Activated CD4-positive, alpha-beta T cell treated with anti-CD3 and anti-CD28 coated beads, Interleukin-2, amount 50 U/mL, for 48 hours (primary cell): ENCODE measurements at regions not wholly inside any gene's neighbourhood (a gene's known extent, or its start where the extent isn't known, plus 50 kb on each side); places are given as distances from the start of the nearest gene placed in this dataset.
"Not testable (repeated sequence)": the region's sequence is repeated elsewhere in the genome, so short reads cannot be mapped to it uniquely, and the experiment has no call there.

Source experiments
- DNase-seq, 2 experiments: peaks; one replicate each; pipeline ENCODE4 v3.0.0-alpha.2; 2020

DNA sequence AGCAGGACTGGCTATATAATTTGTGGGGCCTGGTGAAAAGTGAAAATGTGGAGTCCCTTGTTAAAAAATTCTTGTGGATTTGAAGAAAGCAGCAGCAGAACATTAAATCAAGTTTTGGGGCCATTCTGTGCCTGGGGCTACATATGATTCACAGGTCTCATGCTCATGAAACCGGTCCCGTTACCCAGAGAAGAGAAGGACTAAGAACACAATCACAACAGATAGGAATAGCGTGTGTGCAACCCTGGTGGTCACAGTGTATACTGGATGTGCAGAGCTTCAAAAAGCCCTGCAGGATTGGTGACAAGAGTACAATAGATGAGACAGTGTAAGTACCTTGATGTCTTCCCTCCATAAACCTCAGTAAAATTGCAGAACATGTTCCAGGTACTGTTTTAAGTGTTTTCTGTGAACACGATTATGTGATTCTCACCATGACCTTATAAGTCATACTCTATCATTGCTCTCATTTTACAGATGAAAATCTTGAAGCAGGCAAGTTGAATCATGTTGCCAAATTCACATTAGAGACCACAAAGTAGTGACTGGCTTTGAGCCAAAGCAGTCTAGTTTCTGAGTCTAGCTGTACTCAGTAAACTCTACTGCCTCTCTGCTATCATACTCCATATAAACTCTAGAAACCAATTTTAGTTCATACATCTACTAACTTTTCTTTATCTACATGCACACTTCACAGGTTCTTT, 636.5 kb downstream of the TAF11L14 start:
- DNase-seq, result no peak

DNA sequence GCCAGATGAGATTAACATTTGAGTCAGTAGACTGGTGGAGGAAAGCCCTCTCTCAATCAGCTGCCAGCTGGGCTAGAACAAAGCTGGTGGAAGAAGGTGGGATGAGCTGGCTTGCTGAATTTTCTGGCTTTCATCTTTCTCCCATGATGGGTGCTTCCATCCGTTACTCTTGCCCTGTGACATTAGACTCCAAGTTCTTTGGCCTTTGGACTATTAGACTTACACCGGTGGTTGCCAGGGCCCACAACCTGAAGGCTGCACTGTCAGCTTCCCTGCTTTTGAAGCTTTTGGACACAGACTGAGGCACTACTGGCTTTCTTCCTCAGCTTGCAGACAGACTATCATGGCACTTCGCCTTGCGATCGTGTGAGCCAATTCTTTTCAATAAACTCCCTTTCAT, 642.7 kb downstream of the TAF11L14 start:
- DNase-seq, result no peak

DNA sequence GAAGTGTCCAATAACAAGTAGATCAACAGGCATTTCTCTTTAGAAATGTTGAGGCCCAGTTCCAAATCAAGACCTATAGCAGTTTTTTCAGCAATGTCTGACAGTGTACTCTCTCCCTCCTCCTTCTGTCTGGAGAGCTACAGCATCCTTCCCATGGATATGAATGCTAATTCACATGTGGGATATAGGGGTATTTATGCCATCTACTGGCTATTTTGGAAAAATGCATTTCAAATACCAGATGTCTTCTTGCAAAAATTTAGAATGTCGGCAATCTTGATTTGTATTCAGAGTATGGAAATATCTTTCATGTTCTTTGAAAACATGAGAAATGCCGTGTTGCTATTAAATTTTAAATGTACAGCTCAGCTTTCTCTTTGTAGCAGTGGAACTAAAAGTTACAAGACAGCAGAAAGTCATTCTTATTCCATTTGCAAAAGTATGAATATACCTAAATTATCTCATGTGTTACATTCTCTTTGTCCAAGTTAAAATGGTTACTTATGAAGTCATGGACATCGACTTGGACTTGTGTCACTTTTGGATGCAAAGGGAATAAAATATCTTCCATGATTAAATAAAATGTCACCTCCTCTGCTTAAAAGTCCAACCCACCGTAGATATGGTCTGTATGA, 647.8 kb downstream of the TAF11L14 start:
- no peak for DNase-seq

DNA sequence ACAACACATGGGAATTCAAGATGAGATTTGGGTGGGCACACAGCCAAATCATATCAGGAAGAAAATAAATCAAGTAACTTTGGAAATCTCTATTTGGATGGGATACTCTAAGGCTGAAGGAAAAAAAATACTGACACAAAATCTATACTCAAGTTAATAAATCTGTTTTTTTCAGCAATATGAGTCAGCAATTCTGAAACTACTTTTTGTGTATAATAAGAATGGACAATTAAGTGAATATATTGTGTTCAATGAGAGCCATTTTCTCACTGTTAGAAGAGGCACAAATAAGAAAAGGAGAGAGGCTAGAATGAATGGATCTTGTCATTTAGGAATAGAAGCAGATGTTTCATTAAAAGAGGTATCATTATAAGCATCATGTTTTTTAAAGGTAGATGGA, 651.0 kb downstream of the TAF11L14 start:
- DNase-seq, result no peak

DNA sequence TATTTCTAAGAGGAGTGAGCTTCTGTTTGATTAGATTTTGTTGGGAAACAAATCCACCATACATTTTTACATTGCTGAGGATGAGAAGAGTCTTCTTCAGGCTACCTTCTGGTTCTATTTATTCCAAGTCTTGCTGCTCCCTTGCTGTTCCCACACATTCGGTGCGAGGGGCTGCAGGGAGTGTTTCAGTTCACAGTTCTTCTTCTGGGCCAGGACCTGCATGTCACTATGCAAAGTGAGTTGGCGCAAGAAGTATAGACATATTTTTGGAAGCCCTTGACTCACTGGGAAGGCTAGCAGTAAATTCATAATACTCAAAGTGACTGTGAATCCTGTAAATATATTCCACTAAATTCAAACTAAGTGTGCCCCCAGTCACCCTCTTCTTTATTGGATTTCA, 657.9 kb downstream of the TAF11L14 start:
- no peak for DNase-seq

DNA sequence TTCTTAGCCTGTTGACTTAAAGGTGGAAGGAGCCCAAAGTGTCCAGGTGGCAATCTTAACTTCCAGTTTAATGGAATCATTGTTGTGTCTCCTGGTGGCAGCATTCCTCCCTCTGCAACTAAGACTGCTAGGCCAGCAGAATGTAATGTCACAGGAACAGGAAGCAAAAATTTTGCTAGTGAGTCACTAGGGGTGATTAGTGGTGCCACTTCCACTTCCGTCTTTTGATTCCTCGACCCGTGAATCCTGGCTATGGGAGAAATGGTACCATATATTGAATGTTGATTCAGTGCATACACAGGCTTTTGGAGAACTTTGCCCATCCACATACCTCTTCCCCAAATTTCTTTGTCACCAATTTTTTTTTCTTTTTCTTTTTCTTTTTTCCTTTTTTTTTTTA, 661.4 kb downstream of the TAF11L14 start:
- not testable (repeated sequence) for DNase-seq

DNA sequence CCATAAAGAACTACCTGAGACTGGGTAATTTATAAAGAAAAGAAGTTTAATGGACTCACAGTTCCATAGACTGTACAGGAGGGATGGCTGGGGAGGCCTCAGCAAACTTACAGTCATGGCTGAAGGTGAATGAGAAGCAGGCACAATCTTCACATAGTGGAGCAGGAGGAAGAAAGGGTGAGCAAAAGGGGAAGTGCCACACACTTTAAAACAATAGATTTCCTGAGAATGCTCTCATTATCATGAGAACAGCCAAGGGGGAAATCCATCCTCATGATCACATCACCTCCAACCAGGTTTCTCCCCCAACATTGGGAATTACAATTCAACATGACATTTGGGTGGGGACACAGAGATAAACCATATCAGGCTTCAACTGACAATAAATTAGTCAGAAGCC, 664.9 kb downstream of the TAF11L14 start:
- DNase-seq, result no peak

DNA sequence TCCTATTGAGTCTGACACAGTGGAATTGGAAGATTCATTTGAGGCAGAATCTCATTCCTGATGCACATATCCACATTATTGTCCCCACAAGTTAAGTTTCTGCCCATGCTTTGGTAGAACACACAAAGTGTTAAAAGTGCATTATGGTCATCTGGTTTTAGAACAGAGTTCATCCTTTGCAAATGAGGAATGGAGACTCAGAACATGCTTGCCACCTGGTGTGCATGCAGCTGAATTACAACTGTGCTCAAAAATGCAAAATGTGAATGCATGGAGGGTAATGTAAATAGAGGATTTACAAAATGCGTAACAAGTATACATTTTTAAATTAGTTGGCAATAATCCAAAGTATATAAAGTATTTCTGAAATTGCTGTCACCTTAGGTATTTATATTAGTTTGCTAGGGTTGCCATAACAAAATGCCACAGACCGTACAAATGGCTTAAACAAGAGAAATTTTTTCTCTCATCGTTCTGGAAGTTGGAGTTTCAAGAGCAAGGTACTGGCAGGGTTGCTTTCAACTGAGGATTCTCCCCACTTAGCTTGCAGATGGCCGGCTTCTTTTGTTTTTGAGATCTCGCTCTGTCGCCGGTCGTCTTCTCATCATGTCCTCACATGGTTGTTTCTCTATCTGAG, 671.1 kb downstream of the TAF11L14 start:
- no peak for DNase-seq

DNA sequence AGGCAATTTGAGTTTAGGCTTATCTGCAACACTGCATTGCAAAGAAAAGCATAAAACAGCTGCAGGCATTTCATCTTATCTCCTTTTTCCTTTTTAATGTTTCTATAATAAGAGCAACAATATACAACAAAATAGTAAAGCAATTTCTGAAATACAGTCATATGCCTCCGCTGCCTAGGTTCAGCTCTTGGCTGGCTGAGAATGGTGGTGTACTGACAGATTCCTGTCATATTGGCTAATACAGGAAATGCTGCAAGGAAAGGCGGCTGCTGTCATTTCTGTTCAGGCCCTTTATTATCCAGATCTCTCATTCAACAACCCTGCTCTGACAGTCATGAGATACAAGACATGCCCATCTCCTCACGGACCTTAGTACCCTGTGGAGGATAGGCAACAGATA, 677.0 kb downstream of the TAF11L14 start:
- DNase-seq, result no peak

DNA sequence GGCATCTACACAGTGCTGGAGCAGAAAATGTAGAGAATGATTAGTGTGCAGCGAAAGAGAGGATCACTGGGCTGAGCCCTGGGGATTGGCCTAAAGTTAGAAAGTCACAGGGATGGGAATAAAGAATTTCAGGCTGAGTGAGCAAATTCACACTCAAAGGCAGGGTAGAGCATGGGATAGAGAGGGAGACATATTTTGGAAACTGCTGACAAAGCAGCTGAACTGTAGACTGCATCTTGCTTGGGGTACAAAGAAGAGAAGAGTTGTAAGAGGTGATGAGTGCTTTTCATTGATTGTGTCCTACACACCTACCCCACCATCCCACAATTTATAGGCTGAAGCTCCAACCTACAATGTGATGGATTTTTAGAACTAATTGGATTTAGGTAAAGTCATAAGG, 677.8 kb downstream of the TAF11L14 start:
- DNase-seq, result no peak

DNA sequence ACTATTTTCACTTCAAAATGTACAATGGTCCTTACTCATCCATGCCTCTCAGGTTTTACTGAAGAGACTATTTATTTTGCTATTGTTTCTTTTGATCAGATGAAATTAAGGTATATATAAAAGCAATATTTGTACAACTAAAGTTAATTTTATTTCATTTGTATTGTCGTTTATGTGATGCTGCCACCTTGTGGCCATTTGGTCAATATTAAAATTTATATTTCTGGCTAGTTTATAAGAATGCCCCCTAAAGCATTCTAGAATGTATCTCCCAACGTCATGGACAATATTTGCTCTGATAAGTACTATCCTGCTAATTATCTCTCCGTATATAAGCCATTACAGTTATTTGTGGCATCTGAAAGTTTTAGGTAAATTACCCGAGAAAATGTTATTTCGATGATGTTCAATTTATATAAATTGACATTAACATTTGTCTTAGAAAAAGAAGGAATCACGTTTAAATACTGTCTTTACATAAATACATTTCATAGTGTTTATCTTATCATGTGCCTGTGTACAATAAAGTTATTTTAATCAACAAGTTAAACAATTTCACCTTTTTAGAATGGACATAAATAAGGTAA, 680.0 kb downstream of the TAF11L14 start:
- no peak for DNase-seq

DNA sequence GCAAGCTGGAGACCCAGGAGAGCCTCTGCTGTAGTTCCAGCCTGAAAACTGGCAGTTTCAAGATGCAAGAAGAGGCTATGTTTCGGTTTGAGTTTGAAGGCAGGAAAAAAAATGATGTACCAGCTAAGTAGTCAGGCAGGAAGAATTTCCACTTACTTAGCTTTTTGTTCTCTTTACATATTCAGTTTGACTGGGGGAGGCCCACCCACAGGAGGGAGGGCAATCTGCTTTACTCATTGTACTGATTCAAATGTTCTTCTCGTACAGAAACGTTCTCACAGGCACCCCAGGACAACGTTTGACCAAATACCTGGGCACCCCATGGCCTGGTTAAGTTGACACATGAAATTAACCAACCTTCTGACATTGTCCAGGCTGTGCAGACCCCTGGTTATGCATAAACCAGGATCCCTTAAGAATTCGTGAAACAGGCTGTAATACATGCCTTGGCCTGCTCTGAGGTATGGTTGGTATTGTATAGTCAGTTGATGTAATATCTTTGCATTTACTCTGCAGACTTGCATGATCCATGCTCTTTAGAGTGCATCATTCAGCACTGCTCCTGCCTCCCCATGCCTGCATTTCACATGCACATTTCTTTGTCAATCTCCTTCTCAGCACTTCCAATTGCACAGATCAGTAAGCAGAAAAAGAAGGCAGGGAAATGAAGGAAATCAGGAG, 687.1 kb downstream of the TAF11L14 start:
- DNase-seq, result no peak

DNA sequence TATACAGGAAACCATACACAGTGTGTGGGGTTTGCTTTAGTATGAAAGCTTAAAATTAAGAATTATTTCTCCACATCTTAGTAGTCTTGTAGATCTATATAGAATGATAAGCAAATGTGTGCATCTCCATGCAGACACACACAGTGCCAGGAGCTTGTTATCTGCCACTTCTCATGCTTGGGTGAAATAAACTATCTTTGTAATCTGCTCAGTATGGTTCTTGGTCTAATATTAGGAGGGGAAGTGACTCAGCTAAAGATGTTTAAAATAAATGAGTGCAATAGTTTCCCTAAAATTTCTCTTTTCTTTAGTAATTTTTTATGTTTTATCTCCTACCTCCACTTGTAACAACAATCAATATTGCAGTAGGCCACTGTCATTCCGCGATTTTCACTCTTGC, 689.6 kb downstream of the TAF11L14 start:
- no peak for DNase-seq

DNA sequence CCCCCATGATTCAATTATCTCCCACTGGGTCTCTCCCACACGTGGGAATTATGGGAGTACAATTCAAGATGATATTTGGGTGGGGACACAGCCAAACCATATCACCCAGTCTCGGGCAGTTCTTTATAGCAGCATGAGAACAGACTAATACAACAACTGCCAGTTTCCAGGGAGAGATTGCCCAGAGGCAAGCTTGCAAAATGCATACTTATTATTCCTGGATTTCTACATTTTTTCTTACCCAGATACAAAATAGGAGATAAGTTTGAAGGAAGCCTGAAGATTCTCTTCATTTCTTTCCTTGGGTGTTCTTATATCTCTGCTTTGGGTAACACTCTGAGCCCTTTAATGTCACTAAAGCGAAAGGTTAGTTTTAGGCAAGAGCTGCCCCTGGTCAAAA, 691.2 kb downstream of the TAF11L14 start:
- no peak for DNase-seq

DNA sequence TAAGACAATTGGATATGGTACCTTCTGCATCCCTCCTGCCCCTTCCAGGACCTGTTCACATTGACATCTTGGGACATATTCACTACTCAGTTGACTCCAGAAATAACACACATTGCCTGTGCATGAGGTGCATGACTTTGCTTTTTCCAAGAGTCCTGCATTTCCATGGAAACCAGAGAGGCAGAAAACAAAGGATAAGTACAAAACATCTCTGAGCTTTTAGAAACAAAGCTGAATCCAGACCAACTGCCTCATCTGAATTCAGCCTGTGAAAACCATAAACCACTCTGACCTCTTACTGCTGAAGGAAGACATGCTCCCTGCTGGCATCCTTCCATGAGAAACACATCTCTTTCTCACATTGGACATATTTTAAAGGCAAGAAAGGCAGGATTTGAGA, 695.1 kb downstream of the TAF11L14 start:
- no peak for DNase-seq

DNA sequence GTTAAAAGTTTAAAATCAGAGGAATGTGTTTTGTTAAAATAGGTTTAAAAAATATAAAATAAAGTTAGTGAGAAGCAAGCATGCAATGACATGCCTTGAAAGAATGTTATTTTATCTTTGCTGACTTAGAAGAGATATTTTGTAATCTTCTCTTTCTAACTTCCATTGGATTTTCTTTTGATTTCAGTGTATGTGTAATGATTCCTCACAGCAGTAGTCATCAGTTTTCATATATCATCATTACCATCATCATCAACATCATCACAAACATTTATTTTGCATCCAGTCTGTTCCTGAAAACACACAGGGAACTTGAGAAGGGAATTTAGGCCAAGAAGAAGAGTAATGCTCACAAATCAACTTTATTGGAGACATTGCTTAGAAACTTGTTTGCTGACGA, 699.6 kb downstream of the TAF11L14 start:
- DNase-seq, result no peak

DNA sequence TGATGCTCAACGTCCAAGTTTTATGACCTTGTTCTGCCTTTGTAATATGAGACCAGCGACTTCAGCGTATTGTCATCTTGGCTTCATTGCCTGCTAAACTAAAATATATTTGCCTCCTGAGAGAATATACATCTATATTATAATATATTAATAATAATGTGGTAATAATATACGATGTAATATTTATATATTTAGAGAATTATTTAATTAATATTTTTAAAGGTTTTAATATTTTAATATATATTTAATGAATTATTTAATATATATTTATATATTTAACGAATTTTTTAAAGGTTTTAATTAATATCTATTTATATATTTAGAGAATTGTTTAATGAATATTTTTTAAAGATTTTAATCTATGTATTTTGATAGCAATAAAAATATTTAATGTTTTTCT, 700.7 kb downstream of the TAF11L14 start:
- DNase-seq, result no peak

DNA sequence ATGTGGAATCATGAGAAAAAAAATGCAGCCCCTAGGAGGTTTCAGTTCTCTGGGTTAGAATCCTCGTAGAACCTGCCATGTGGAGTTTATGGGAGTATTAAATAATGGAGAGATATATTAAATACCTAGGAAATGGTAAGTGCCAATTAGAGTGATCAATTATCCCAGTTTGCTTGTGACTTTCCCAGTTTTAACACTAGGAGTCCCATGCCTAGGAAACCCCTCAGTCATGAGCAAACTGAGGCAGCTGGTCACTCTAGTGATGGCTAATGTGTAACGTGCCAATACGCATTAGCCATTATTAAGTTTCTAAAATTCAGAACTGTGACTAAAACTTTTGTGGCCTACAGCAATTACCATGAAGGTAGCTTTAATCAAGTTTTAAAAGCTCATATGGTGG, 720.6 kb downstream of the TAF11L14 start:
- no peak for DNase-seq

DNA sequence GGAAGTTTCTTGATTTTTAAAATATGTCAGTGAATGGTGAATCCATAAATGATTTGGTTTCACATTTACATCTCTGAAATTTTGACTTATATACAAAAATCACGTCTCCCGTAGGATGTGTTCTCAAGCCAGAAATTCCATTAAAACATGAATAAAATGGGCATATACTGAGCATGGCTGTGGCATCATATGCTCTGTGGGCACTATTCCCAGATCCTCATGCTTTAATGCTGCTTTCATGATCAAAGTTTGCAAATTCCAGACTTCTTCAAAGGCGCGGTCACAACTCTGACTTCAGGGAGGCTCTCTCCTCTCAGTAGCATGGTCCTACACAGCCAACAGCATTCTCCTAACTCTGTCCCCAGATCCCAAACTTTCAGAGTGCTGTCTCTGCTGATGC, 723.2 kb downstream of the TAF11L14 start:
- no peak for DNase-seq

DNA sequence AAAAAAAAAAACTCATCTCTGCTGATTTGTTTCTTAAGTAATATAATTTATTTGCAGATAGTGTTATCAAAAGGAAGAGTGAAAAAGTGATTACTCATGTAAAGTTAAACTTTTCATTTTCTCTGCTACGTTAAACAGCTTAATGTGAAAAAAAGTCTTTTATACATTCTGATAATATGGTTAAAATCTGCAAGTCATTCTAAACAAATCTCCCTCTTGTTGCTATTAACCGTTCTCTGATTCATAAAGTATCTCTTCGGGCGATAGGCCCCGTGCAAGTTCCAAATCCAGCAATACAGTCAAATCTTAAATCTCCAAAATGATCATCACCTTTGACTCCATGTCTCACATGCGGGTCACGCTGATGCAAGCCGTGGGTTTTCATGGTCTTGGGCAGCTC, 732.0 kb downstream of the TAF11L14 start:
- no peak for DNase-seq

DNA sequence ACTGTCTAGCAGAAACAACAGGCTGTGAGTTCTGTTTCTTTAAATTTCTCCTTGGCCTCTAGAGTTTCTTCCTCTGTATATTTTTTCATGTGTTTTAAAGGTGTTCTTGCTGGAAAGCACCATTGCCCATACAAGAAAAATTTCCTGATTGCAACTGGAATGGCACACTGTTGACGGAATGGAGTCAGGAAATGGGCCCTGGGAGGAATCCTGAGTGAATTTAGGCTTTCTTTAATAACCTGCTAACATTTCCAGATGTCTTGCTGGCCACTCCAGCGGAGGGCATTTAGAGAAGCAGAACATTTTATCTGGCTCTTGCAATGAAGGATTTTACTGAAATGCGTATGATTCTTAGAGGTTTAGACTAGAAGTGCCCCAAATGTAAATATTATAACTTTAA, 736.3 kb downstream of the TAF11L14 start:
- DNase-seq, result no peak

DNA sequence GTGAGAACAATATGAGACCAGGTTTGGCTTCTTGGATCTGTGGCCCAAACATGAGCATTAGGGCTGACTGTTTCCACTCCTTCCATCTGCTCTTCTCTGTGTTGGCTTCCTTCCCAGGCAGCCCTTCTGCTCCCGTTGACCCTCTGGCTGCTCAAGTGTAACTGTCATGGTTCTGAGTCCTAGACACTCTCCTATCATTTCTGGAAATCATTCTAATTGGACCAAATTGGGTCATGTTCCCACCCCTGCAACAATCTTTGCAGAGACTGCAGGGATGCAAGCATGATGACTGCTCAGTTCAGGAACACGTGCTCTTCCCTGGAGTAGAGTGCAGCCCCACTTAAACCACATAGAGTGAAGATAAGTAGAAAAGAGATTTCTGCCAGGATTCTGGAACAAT, 741.4 kb downstream of the TAF11L14 start:
- DNase-seq, result no peak

DNA sequence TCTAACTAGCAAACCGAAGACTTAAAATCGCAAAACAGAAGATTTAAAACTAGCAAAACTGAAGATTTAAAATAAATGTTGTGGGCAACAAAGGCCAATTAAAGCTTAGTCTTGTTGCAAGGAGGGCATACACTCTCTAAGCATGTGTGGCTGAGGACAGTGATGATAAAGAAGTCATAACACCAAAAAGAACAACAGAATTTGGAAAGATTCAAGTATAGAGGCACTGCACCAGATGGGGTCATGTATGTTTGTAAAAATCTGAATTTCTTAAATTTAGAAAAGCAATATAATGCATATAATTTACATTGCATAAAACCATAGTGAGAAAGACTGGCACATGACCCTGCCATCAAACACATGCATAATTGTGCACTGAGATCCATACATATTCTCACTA, 743.8 kb downstream of the TAF11L14 start:
- no peak for DNase-seq

DNA sequence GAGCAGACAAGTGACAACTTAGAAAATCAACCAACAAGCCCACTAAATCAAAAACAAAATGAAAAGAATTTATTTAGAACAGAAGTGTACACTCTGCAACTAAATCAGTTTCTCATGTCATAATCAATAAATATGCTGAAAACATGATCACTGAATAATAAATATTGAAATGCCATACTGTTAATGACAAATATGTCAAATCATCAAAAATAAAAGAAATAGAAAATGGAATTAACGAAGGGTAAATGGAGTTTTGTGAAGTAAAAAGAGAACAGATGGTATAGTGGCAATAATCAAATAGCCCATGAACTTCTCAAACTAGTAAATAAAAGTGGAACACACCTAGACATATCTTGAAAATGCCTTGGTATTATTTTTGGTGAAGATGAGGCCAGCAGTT, 744.9 kb downstream of the TAF11L14 start:
- DNase-seq, result no peak
